CD4-positive, alpha-beta T cell treated with Interleukin-1 beta for 1 hour (primary cell): ENCODE measurements at regions not wholly inside any gene's neighbourhood (a gene's known extent, or its start where the extent isn't known, plus 50 kb on each side); places are given as distances from the start of the nearest gene placed in this dataset.

Experiments
- DNase-seq, 2 donors: peaks; one replicate each; pipeline ENCODE4 v3.0.0-alpha.2; 2020 to 2022

GRCh38 chr1:87196110-87196827 is 132.4 kb upstream of the LMO4 start:
- DNase-seq: no peak

- no peak for DNase-seq
Measured at GRCh38 chr1:87197156-87197555, 131.5 kb upstream of the LMO4 start.

- DNase-seq: no peak
Measured at GRCh38 chr1:87197641-87198040, 131.0 kb upstream of the LMO4 start.

GRCh38 chr1:87200875-87201638 is 127.6 kb upstream of the LMO4 start:
- no peak for DNase-seq

GRCh38 chr1:87201768-87202167 is 126.9 kb upstream of the LMO4 start:
- no peak for DNase-seq

DNA sequence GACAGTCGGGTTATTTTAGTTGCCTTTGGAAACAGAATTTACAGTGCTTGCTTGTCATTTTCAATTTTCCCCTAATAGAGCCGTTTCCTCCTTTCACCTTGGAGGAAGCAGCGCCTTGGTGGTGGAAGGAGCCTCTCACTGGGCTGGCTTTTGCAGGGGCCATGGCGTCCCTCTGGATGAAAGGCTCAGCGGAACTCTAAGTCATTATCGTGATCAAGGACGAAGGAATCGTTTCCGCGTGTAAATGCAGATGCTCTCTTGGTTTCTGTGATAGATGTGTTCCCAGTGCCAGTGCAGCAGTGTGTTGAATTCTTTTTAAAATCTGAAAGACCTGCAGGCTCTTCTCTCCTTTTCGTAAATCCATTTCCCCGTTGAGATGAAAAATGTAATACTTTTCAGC is 126.2 kb upstream of the LMO4 start:
- no peak for DNase-seq

DNA sequence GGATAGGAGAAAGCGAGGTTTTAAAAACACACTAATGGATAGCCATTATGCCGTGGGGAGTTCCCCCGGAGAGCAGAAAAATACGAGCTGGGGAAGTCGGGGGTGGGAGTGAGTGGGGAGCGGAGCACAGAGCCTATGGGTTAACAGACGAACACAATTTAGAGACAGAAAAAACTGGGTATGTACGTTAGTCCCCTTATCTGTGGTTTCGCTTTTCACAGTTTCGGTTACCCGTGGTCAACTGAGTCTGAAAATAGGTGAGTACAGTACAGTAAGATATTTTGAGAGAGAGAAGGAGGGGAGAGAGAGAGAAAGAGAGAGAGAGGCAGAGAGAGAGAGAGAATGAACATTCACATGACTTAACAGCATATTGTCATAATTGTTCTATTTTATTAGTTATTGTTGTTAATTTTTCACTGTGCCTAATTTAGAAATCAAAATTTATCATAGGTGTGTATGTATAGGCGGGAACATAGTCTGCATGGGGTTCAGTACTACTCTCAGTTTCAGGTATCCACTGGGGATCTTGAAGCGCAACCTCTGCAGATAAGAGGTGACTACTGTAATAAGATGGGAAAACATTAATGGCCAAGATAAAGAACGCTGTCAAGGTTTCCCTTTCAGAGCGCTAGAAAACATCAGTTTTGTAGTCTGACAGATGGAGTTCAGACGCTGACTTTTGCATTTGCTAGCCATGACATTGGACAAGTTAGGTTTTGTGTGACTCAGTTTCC is 125.6 kb upstream of the LMO4 start:
- no peak for DNase-seq

DNA sequence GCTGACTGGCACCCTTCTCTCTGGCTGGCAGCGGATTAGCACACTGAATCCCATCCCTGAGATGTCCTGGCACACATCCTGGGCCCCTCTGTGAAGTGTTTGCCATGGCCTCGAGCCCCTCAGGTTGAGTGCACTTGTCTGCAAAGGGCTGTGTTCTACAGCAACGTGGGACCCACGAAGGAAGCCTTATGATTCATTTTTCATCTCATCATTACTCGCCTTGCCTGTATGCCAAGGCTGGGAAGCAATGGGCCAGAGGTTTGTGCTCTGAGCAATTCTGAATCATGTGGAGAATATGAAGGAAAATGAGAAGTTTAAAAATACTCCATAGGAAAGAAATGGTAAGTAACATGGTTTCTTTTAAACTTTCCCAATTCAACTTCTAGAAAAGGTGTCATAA is 124.8 kb upstream of the LMO4 start:
- DNase-seq: no peak

GRCh38 chr1:87204441-87204840 is 124.2 kb upstream of the LMO4 start:
- DNase-seq: no peak

- DNase-seq: no peak
Measured at GRCh38 chr1:87204921-87205320, 123.8 kb upstream of the LMO4 start.

GRCh38 chr1:87206044-87206831 is 122.4 kb upstream of the LMO4 start:
- DNase-seq: no peak

- no peak for DNase-seq
Measured at GRCh38 chr1:87208080-87208479, 120.6 kb upstream of the LMO4 start.

DNA sequence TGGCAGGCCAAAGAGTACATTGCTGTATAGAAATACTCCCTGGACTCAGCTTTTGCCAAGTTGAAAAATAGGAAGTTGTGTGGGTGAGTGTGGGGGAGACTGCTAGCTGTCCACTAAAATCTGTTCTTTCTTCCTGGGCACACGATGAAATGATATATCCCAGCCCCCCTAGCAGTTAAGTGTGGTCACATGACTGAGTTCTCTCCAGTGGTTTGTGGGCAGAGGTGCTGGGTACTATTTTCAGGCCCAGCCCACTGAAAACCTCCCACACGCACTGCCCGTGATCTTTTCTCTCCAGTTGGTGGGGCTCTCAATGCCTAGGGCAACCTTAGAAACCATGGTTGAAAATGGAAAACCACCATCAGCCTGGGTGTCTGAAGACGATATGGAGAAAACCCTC is 119.7 kb upstream of the LMO4 start:
- DNase-seq: no peak

- DNase-seq: no peak
Measured at GRCh38 chr1:87210151-87210550, 118.5 kb upstream of the LMO4 start.

DNA sequence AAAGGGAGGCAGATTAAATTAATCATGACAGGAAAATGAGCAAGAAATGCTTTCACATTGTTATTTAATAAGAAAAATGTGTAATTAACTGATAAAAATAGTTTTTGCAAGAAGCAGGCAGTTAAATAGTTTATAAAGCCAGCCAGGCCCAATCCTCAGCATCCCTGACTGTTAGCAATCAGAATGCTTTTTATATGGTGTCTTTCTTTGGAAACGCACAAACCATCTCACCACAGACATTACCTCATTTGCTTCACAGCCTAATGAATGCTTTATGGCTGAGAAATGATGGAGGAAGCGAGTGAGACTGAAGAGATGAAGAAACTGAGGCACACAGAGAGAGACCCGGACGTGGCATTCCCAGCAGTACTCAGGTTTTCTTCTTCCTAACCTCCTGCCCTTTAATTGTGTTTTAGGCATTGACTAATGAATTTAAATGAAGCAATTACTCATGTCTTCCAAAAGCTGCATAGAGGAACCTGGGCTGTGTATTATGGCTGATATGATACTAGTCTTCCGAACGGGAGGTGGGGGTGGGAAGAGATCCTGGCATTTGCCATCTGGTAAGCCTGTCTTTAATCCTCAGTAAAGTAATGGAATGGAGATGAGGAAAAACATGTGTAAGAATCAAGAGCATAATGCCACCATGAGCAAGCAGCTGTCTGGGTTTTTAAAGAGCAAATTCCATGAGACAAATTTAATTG is 116.1 kb upstream of the LMO4 start:
- DNase-seq: no peak

DNA sequence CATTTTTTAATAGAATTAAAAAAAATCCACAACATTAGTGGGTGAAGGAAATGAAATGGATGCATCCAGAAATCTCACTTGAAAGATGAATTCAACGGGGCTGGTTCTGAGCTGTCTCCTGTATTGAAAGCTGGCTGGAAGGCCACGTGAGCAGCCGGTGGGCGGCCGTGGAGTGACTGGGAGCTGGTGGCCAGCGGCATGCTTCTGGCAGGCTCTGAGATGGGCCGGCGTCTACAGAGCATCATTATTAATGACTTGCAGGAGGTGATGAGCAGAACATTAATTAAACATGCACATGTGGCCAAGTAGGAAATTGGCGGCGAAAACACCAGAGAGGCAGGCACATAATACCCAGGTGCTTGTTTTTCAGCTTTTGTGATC is 115.6 kb upstream of the LMO4 start:
- DNase-seq: no peak

GRCh38 chr1:87215592-87215991 is 113.1 kb upstream of the LMO4 start:
- DNase-seq: no peak

DNA sequence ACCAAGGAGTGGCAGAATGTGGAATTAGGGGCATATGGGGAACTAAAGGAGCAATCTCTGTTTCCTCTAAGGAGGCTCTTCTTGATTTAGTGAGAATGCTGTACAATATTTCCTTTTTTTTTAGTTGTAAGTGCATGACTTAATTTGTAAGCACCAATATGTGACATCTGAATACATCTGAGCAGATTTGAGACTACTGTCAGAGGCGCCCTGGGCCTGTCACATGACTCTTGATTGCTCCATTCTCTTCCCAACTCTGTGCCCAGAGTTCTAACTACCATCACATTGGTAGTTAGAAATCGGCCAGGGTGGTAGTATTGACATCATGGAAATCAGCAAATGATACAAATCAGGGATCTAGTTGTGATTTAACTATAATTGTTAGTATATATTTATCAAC is 110.1 kb upstream of the LMO4 start:
- no peak for DNase-seq

- no peak for DNase-seq
Measured at GRCh38 chr1:87219141-87219540, 109.5 kb upstream of the LMO4 start.

DNA sequence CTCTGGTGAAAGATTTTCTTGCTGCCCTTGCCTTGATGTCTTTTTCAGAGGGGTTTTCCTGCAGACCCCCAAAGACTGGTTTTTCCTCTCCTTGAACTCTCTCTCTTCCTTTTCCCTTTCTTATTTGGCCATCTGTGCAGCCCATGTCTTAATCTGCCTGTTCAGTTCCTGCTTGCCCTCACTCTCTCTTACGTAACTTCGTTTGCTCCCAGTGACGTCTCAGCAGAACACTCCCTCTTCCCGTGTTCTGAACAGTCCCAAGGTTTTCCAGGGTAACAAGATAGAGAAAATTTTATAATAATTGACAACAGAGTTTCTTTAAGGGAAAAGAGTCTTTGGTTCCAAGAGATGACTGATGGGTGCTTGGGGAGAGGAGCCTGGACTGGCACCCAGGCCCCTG is 109.1 kb upstream of the LMO4 start:
- no peak for DNase-seq

DNA sequence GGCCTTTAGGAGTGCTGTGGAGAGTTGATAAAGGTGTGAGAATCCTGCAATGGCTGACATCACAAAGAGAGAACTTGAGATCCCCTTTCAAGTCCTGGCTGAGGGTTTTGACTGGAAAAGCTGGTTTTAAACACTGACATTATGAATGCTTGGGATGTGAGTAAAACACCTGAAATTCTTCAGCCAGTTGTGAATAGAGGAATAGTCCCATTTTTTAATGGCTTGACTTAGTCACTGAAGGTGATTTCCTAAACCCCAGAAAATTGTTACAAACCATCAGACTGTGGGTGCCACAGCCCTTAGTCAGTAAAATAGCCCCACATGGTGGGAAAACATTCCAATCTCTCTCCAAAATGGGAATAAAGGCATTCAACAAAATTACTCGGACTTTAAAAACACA is 107.7 kb upstream of the LMO4 start:
- DNase-seq: no peak

GRCh38 chr1:87224201-87224600 is 104.5 kb upstream of the LMO4 start:
- DNase-seq: no peak

DNA sequence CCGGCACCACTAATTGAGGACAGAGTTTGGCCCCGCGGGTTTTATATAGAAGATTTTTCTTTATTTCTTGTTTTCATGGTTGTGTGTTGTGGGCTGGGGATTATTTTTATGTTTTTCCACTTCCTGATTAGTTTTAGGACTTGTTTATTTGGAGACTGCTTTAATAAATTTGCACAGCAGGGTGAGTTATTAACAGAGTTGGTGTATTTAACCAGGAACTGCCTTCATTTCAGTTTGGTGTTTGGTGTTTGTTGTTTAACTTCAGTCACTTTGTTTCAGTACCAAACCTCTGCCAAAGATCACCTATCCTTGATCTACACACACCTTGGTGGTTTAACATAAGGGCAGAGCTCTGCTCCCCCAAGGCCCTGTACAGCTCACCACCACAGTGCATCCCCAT is 103.5 kb upstream of the LMO4 start:
- DNase-seq: no peak
